ENCODE measurements at regions not wholly inside any gene's neighbourhood (a gene's known extent, or its start where the extent isn't known, plus 50 kb on each side); places are given as distances from the start of the nearest gene placed in this dataset.
"Not testable (repeated sequence)": the region's sequence is repeated elsewhere in the genome, so short reads cannot be mapped to it uniquely, and the experiment has no call there.

DNA sequence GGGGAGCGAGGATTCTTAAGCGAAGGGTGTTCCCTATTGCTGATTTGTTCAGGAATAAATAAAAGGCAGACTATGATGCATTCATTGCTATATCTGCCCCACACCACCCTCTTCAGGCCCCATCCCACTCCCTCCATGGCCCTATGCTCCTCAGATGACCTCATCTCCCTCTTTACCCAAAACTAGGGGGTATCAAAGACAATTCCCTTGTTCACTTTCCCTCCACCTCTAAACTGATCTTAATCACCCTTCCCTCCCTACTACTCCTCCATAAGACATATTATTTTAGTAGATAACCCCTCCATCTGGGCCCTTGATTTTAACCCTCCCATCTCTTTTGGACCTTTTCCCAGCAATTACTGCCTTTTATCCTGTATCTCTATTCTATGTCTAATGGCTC lies 434.9 kb upstream of the RUNX1 start:
- in situ Hi-C loops (cut with MboI; ENCODE audit: low sequenced_read_pairs), result no loop called here

DNA sequence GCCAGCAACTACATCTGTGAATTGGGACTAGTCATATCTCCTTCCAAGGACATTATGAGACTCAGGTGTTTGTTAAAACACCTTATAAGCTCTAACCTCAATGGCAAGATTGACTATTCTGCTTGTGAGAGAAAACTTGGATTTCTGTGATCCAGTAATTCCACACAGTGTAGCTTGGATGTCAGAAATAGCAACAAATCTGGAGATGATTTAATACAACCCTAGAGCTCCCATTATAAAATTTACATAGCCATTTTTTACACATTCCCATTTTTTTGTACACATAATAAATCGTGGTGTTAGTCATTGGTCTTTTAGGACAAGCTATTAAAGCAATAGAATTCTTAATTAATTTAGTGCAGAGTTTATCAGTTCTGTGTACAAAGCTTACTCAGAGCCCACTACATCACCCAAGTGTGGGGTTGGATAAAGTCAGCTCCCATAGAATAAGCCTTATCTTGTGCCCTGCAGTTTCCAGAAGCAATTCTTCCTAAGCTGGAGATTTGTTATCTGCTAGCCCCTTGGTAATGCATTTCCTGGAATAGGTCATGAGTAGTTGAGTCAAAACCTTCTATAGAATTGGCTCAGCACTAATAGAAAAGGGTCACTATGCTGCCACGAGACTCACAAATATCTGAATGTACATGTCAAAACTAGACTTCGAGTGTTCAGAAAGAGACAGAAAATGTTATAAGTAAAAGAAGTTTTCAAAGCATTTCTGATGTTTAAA lies 434.0 kb upstream of the RUNX1 start:
- in situ Hi-C loops (cut with MboI; ENCODE audit: low sequenced_read_pairs), result no loop called here

GRCh38 chr21:35482096-35482495 lies 433.0 kb upstream of the RUNX1 start:
- in situ Hi-C loops (cut with MboI; ENCODE audit: low sequenced_read_pairs), result no loop called here

- in situ Hi-C loops (cut with MboI; ENCODE audit: low sequenced_read_pairs), result no loop called here
These were observed 431.9 kb upstream of the RUNX1 start for GRCh38 chr21:35481005-35481404.

DNA sequence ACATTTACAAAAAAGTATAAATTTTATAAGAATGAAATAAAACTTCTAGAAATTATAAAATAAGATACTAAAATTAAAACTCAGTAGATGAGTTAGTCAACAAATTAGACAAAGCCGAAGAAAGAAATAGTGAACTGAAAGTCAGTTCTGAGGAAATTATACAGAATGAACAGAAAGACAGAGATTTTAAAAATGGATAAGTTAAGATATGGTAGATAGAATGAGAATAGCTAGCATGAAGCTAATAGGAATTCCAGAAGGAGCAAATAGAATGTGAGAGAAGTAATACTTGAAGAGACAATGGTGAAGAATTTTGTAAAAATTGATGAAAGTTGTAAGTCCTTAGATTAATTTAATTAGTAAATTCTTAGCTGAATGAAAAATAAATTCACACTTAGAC lies 430.4 kb upstream of the RUNX1 start:
- in situ Hi-C loops (cut with MboI; ENCODE audit: low sequenced_read_pairs), result no loop called here

DNA sequence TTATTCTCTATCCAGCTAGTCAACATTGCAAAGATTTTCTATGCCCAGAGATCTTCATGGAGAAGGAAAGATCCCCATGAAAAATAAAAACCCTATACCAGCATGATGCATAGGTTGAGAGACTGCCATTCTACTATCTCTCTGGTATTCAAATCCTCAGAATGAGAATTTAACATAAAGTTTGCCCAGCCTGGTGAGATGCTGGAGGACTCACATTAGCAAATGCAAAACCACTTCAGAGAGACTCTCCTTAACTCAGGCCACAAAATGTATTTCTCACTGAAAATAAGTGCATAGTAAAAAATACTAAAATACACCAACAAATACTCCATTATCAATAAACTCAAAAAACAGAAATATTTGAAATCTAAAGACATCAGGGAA lies 430.0 kb upstream of the RUNX1 start:
- in situ Hi-C loops (cut with MboI; ENCODE audit: low sequenced_read_pairs), result no loop called here

- in situ Hi-C loops (cut with MboI; ENCODE audit: low sequenced_read_pairs), result no loop called here
These were observed 429.3 kb upstream of the RUNX1 start for GRCh38 chr21:35478161-35479064.

GRCh38 chr21:35477622-35478021 lies 428.5 kb upstream of the RUNX1 start:
- in situ Hi-C loops (cut with MboI; ENCODE audit: low sequenced_read_pairs), result no loop called here

- in situ Hi-C loops (cut with MboI; ENCODE audit: low sequenced_read_pairs), result no loop called here
These were observed 427.7 kb upstream of the RUNX1 start for GRCh38 chr21:35476621-35477395.

GRCh38 chr21:35475762-35476161 lies 426.7 kb upstream of the RUNX1 start:
- in situ Hi-C loops (cut with MboI; ENCODE audit: low sequenced_read_pairs), result no loop called here

DNA sequence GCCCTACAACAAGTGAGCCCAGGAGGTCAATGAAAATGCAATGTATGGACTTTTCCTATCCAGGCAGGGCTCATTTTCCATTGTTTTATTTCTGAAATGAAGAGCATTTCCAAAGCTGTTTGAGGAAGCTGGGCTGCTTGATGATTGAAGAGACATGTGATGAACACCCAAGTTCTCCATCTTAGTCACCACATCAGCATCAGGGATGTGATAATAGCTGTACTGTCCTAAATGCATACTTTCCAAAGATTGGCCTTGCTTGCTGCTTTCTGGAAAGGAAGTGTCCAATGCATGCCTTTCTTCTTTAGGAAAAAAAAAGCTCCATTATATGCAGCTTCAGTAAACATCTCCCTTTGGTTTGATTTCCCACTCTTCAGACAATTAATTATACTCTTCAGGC lies 425.9 kb upstream of the RUNX1 start:
- in situ Hi-C loops (cut with MboI; ENCODE audit: low sequenced_read_pairs), result no loop called here

DNA sequence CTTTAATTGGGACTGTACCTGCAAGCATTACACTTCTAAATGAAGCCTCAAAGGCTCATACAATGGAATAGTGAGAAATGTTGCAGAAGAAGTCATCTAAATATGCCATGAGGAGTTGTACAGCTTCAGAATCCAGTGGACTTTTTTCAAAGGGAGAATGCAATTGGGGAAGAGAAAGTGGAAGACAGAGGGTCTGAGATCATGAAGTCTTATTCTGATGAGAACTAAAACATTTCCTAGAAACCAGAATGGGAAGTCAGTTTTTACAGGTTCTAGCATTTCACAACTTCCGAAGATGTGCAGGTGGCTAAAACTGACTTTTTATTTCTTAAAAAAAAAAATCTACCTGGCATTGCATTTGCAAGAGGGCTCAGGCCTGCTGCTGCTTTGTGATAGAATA lies 424.4 kb upstream of the RUNX1 start:
- in situ Hi-C loops (cut with MboI; ENCODE audit: low sequenced_read_pairs), result no loop called here

DNA sequence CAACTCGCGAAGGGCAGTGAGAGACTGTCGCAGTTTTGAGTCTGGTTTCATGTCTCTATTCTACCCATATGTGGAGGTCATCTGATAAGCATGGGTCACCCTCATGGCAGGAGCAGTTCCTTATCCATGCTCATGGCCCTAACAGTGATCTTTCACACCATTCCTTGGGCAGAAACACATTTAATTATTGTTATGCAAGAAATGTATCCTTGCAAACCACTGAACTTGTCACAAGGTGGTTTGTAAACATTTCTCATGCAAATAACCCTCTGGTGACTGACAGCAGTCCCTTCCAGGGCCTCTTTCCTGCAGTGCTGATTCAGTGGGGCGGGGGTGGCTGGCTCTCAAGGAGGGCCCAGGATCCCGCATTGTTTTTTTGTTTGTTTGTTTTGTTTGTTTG lies 421.4 kb upstream of the RUNX1 start:
- in situ Hi-C loops (cut with MboI; ENCODE audit: low sequenced_read_pairs), result no loop called here

GRCh38 chr21:35469498-35469897 lies 420.4 kb upstream of the RUNX1 start:
- in situ Hi-C loops (cut with MboI; ENCODE audit: low sequenced_read_pairs), result no loop called here

- in situ Hi-C loops (cut with MboI; ENCODE audit: low sequenced_read_pairs), result no loop called here
These were observed 419.9 kb upstream of the RUNX1 start for GRCh38 chr21:35468991-35469390.

DNA sequence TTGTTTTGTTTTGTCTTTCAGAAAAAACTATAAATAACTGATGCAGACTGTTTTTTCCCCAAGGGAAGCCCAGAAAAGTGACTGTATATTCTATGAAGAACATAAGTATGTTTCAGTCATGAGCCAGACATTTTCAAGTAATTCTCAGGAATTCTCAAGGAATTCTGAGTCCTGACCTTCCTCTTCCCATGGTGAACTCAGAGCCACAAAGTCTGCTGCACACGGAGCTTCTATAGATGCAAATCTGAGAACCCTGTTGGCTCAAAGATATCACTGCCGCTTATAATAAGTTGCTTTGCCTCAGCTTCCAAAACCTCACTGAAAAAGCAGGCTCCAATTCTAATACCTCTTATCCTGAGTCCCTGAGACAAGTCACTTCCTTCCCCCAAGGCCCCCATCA lies 418.5 kb upstream of the RUNX1 start:
- in situ Hi-C loops (cut with MboI; ENCODE audit: low sequenced_read_pairs), result no loop called here

DNA sequence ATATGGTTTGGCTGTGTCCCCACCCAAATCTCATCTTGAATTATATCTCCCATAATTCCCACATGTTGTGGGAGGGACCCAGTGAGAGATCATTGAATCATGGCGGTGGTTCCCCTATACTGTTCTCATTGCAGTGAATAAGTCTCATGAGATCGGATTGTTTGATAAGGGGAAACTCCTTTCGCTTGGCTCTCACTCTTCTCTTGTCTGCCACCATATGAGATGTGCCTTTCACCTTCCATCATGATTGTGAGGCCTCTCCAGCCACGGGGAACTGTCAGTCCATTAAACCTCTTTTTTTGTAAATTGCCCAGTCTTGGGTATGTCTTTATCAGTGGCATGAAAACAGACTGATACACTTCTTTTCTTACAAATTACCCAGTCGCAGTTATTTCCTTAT lies 417.6 kb upstream of the RUNX1 start:
- in situ Hi-C loops (cut with MboI; ENCODE audit: low sequenced_read_pairs), result not testable (repeated sequence)

GRCh38 chr21:35465741-35466140 lies 416.6 kb upstream of the RUNX1 start:
- in situ Hi-C loops (cut with MboI; ENCODE audit: low sequenced_read_pairs), result no loop called here

- in situ Hi-C loops (cut with MboI; ENCODE audit: low sequenced_read_pairs), result no loop called here
These were observed 412.6 kb upstream of the RUNX1 start for GRCh38 chr21:35461700-35462099.

DNA sequence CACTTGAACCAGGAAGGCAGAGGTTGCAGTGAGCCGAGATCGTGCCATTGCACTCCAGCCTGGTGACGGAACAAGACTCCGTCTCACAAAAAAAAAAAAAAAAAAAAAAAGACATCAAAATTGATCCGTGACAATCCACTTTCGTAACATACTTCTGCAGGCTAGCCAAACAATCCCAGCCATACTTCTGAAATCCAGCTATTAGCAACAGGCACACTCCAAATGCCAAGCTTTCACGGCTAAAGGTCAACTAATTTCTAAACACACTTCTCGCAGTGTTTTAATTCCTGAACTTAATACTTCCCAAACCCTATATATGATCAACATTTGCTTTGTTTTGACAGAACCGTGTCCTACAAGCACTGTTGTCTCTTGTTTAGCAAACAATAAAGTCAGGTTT lies 411.3 kb upstream of the RUNX1 start:
- in situ Hi-C loops (cut with MboI; ENCODE audit: low sequenced_read_pairs), result no loop called here

- in situ Hi-C loops (cut with MboI; ENCODE audit: low sequenced_read_pairs), result no loop called here
These were observed 409.3 kb upstream of the RUNX1 start for GRCh38 chr21:35458405-35458804.
